OCI-M2 (cell line): ENCODE measurements at regions not wholly inside any gene's neighbourhood (a gene's known extent, or its start where the extent isn't known, plus 50 kb on each side); places are given as distances from the start of the nearest gene placed in this dataset.

Experiments
- DNase-seq: peaks from one replicate; lab custom pipeline; 2025; ENCODE audit not compliant: unreplicated experiment; lab: John Stamatoyannopoulos, UW

- DNase-seq = no peak
These were observed 301.5 kb downstream of the CLIC5 start for GRCh38 chr6:45714006-45714730.
